CD14-positive monocyte (primary cell): ENCODE measurements at regions not wholly inside any gene's neighbourhood (a gene's known extent, or its start where the extent isn't known, plus 50 kb on each side); places are given as distances from the start of the nearest gene placed in this dataset.

Source experiments
- DNase-seq, 3 donors: peaks; one replicate each; pipeline ENCODE4 v3.0.0-alpha.2; 2011 to 2022
- H2AFZ ChIP-seq: 2 replicates; pipeline ENCODE4 v1.6.0; 2012; ENCODE audit warnings: mild to moderate bottlenecking, low read depth, low read length, inconsistent platforms; ENCODE audit not compliant: insufficient read depth, poor library complexity, severe bottlenecking
- H3K27ac ChIP-seq, 2 donors: 1 replicate in 1 of 2; 2 replicates in 1 of 2; pipeline ENCODE4 v1.5.1; 2012 to 2013; ENCODE audit warnings: low read length in 2 of 2, control low read depth in 1 of 2, inconsistent platforms in 1 of 2, low read depth in 1 of 2, mild to moderate bottlenecking in 1 of 2
- H3K27me3 ChIP-seq, 2 donors: one replicate each; pipeline versions ENCODE4 v1.6.0 to v1.6.1; 2011 to 2013; ENCODE audit warnings: low read length in 2 of 2; ENCODE audit not compliant: control insufficient read depth in 2 of 2, insufficient read depth in 2 of 2
- H3K36me3 ChIP-seq, 2 donors: replicated peaks in 1 of 2; 1 replicate in 1 of 2; 2 replicates in 1 of 2; pipeline versions ENCODE4 v1.5.1 to v1.6.1; 2012 to 2013; ENCODE audit warnings: low read length in 2 of 2, control low read depth in 1 of 2, inconsistent platforms in 1 of 2, mild to moderate bottlenecking in 1 of 2; ENCODE audit not compliant: insufficient read depth in 2 of 2, control insufficient read depth in 1 of 2
- H3K4me1 ChIP-seq, 2 donors: 1 replicate in 1 of 2; 2 replicates in 1 of 2; pipeline versions ENCODE4 v1.5.1 to v1.6.1; 2012 to 2013; ENCODE audit warnings: low read length in 2 of 2, control low read depth in 1 of 2, inconsistent platforms in 1 of 2, mild to moderate bottlenecking in 1 of 2, moderate library complexity in 1 of 2; ENCODE audit not compliant: insufficient read depth in 2 of 2, control insufficient read depth in 1 of 2
- H3K4me2 ChIP-seq: replicated peaks from 2 replicates; pipeline ENCODE3; 2012; ENCODE audit warnings: low read length, moderate library complexity, mild to moderate bottlenecking; ENCODE audit not compliant: poor library complexity, severe bottlenecking; ENCODE audit errors: extremely low read depth
- H3K4me3 ChIP-seq, 3 experiments: fragments of 200-600 bp in 1 of 3; sonication (generic) in 1 of 3; replicated peaks in 1 of 3; 1 replicate in 2 of 3; 2 replicates in 1 of 3; pipeline ENCODE4 v1.5.1; 2011 to 2013; ENCODE audit warnings: low read length in 3 of 3, mild to moderate bottlenecking in 3 of 3, control low read depth in 2 of 3, low read depth in 2 of 3, inconsistent platforms in 1 of 3, moderate library complexity in 1 of 3
- H3K79me2 ChIP-seq: 2 replicates; pipeline ENCODE4 v1.6.0; 2012; ENCODE audit warnings: mild to moderate bottlenecking, control low read depth, inconsistent platforms, low read length, moderate library complexity; ENCODE audit not compliant: insufficient read depth
- H3K9ac ChIP-seq: 2 replicates; pipeline ENCODE4 v1.6.0; 2017; ENCODE audit warnings: low read length, mild to moderate bottlenecking; ENCODE audit not compliant: insufficient read depth, poor library complexity, severe bottlenecking
- H3K9me3 ChIP-seq, 2 donors: replicated peaks in 1 of 2; 1 replicate in 1 of 2; 2 replicates in 1 of 2; pipeline versions ENCODE4 v1.5.1 to v1.6.1; 2012 to 2013; ENCODE audit warnings: low read length in 2 of 2, control low read depth in 1 of 2; ENCODE audit not compliant: control insufficient read depth in 1 of 2, insufficient read depth in 1 of 2
- H4K20me1 ChIP-seq: 2 replicates; pipeline ENCODE4 v1.6.0; 2012; ENCODE audit warnings: mild to moderate bottlenecking, low read length, control low read depth, moderate library complexity; ENCODE audit not compliant: insufficient read depth
- H3K27ac Mint-ChIP-seq, 7 donors: one replicate each; pipeline ENCODE4 v1.8.0; 2020; ENCODE audit warnings: mild to moderate bottlenecking in 7 of 7, mixed read lengths in 7 of 7, moderate library complexity in 6 of 7, inconsistent platforms in 2 of 7
- H3K27me3 Mint-ChIP-seq, 3 donors: one replicate each; pipeline ENCODE4 v1.8.0; 2021 to 2022; ENCODE audit warnings: low read depth in 3 of 3, mild to moderate bottlenecking in 3 of 3, mixed read lengths in 3 of 3, moderate library complexity in 3 of 3, inconsistent platforms in 1 of 3
- H3K36me3 Mint-ChIP-seq, 2 donors: one replicate each; pipeline ENCODE4 v1.8.0; 2020; ENCODE audit warnings: mixed read lengths in 2 of 2, inconsistent platforms in 1 of 2, mild to moderate bottlenecking in 1 of 2
- H3K4me1 Mint-ChIP-seq: one replicate; pipeline ENCODE4 v1.8.0; 2020; ENCODE audit warnings: mild to moderate bottlenecking, mixed read lengths
- H3K4me3 Mint-ChIP-seq, 2 donors: one replicate each; pipeline ENCODE4 v1.8.0; 2020; ENCODE audit warnings: mild to moderate bottlenecking in 2 of 2, mixed read lengths in 2 of 2, moderate library complexity in 1 of 2
- H3K9me3 Mint-ChIP-seq, 7 donors: one replicate each; pipeline ENCODE4 v1.8.0; 2020 to 2022; ENCODE audit warnings: mixed read lengths in 7 of 7, mild to moderate bottlenecking in 6 of 7, moderate library complexity in 6 of 7, inconsistent platforms in 2 of 7
- WGBS: methylation state at CpG from one replicate; pipeline ENCODE4 v1.1.5; 2013; ENCODE audit warnings: missing lambda C conversion rate; ENCODE audit not compliant: insufficient coverage; 5-methylcytosine and 5-hydroxymethylcytosine counted together
- intact Hi-C, 2 donors: fragments of 100-400 bp; cut with micrococcal nuclease; formaldehyde crosslinking; loops; one replicate each; pipeline versions ENCODE4 v1.15.0 to v1.15.1; 2023
- TF ChIP-seq, protein P1 (sequence below): fragments of 200-600 bp; IDR thresholded peaks from one replicate; pipeline ENCODE4 v1.8.0; 2022; ENCODE audit warnings: antibody characterized with exemption, mild to moderate bottlenecking

DNA sequence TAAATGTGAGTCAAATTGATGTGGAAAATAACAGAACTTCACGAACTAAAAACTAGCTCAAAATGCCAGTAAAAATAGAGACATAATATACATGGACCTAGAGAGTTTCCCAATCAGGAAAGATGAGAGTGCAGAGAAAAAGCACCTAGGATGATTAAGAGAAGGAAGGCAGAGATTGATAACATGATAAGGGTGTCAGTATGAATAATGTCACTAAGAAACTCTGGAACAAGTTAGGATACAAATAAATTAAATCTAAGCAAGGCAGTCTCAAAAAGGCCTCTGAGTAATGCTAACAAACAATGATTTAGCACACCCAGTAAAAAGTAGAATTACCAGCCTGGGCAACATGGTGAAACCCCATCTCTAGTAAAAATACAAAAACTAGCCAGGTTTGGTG lies 304.7 kb upstream of the DPPA4 start:
- H3K9ac ChIP-seq, result no peak overlapping the region
- no peak for DNase-seq
- H3K36me3 ChIP-seq, result no peaks in the 10 kb centered on the region
- H4K20me1 ChIP-seq, result no peaks in the 10 kb centered on the region
- no peak overlapping the region for H3K4me2 ChIP-seq
- intact Hi-C loops, result no loop called here
- no peaks in the 10 kb centered on the region for H3K4me1 ChIP-seq
- H3K27me3 ChIP-seq, result no peaks in the 10 kb centered on the region
- H3K27me3 Mint-ChIP-seq, result no peaks in the 10 kb centered on the region
- H3K36me3 Mint-ChIP-seq, result no peaks in the 10 kb centered on the region
- no CpG with 5 or more reads among the region's 1 CpG for WGBS
- no peaks in the 10 kb centered on the region for H3K79me2 ChIP-seq
- H3K27ac Mint-ChIP-seq, result no peak overlapping the region
- H3K9me3 Mint-ChIP-seq, result peaks cover 0 to 7% (median 0%) of the 10 kb centered on the region in 7 donors
- H3K4me1 Mint-ChIP-seq, result no peaks in the 10 kb centered on the region
- no peak overlapping the region for H2AFZ ChIP-seq
- no peak overlapping the region for H3K4me3 Mint-ChIP-seq
- no peak overlapping the region for H3K4me3 ChIP-seq
- no peak overlapping the region for H3K27ac ChIP-seq
- H3K9me3 ChIP-seq, result no peaks in the 10 kb centered on the region
- TF ChIP-seq, protein P1, sequence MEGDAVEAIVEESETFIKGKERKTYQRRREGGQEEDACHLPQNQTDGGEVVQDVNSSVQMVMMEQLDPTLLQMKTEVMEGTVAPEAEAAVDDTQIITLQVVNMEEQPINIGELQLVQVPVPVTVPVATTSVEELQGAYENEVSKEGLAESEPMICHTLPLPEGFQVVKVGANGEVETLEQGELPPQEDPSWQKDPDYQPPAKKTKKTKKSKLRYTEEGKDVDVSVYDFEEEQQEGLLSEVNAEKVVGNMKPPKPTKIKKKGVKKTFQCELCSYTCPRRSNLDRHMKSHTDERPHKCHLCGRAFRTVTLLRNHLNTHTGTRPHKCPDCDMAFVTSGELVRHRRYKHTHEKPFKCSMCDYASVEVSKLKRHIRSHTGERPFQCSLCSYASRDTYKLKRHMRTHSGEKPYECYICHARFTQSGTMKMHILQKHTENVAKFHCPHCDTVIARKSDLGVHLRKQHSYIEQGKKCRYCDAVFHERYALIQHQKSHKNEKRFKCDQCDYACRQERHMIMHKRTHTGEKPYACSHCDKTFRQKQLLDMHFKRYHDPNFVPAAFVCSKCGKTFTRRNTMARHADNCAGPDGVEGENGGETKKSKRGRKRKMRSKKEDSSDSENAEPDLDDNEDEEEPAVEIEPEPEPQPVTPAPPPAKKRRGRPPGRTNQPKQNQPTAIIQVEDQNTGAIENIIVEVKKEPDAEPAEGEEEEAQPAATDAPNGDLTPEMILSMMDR, result no peak

DNA sequence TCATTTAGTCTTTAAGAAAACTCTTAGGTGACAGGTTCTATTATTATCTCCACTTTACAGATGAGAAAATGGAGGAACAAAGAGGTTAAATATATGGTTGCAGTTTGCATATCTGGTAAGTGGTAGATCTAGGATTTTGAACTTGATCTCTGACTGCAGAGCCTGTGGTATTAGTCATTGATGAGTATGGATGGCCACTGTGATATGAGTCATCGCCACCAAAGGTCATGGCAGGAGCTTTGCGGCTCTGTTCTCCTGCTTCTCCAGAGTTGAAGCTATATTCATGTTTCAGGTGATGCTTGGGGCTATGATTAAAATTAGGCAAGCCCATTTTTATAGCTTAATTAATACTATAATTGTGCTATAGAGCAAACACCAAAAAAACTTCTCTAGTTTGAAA lies 306.2 kb upstream of the DPPA4 start:
- Mint-ChIP-seq H3K36me3 (no peaks in the 10 kb centered on the region), H3K27me3 (peaks cover 0 to 1% (median 0%) of the 10 kb centered on the region in 3 donors), H3K27ac (no peak overlapping the region), H3K4me3 (no peak overlapping the region), H3K9me3 (peaks cover 1 to 17% (median 9%) of the 10 kb centered on the region in 7 donors), H3K4me1 (no peaks in the 10 kb centered on the region)
- Histone ChIP-seq H3K79me2 (no peaks in the 10 kb centered on the region), H3K4me1 (no peaks in the 10 kb centered on the region), H3K9me3 (peaks cover 12 to 13% of the 10 kb centered on the region in 2 donors), H3K9ac (no peak overlapping the region), H4K20me1 (no peaks in the 10 kb centered on the region), H3K27ac (no peak overlapping the region), H3K4me2 (no peak overlapping the region), H3K4me3 (no peak overlapping the region), H2AFZ (no peak overlapping the region), H3K27me3 (no peaks in the 10 kb centered on the region), H3K36me3 (no peaks in the 10 kb centered on the region)
- 100% methylated on average over 1 of the region's 2 CpGs for WGBS
- DNase-seq, result no peak
- TF ChIP-seq, protein P1, result no peak
- intact Hi-C loops, result no loop called here
